ENCODE measurements at regions not wholly inside any gene's neighbourhood (a gene's known extent, or its start where the extent isn't known, plus 50 kb on each side); places are given as distances from the start of the nearest gene placed in this dataset.

GRCh38 chr16:62404842-62405611 is 368.8 kb upstream of the CDH8 start:
- no peaks in the 10 kb centered on the region for H3K4me1 ChIP-seq
- no peak for TF ChIP-seq CTCF (IDR thresholded peaks at IDR 0.05)
- no peak for ATAC-seq

GRCh38 chr16:62392698-62393097 is 356.5 kb upstream of the CDH8 start:
- no peaks in the 10 kb centered on the region for H3K9me3 ChIP-seq
- no peaks in the 10 kb centered on the region for H3K4me1 ChIP-seq
- H3K27me3 ChIP-seq, result no peaks in the 10 kb centered on the region
- H3K4me3 ChIP-seq, result no peak overlapping the region
- no peak for DNase-seq
- no peaks in the 10 kb centered on the region for H3K36me3 ChIP-seq
- intact Hi-C loops (cut with DNase I), result no loop called here
- H3K27ac ChIP-seq, result no peak overlapping the region
- no peak for TF ChIP-seq CTCF (IDR thresholded peaks at IDR 0.05)
- peak; percentile 28 for ATAC-seq

More at GRCh38 chr16:62404842-62405611, 368.8 kb upstream of the CDH8 start:
- no peak overlapping the region for H3K27ac ChIP-seq
- no peak for DNase-seq
- H3K27me3 ChIP-seq, result no peaks in the 10 kb centered on the region
- no peak overlapping the region for H3K4me3 ChIP-seq
- no peaks in the 10 kb centered on the region for H3K9me3 ChIP-seq
- no peaks in the 10 kb centered on the region for H3K36me3 ChIP-seq
- intact Hi-C loops (cut with DNase I), result no loop called here

GRCh38 chr16:62391940-62392339 is 355.7 kb upstream of the CDH8 start:
- no peak for TF ChIP-seq CTCF (IDR thresholded peaks at IDR 0.05)
- Histone ChIP-seq H3K4me3 (no peak overlapping the region), H3K4me1 (no peaks in the 10 kb centered on the region), H3K9me3 (no peaks in the 10 kb centered on the region), H3K27me3 (no peaks in the 10 kb centered on the region), H3K36me3 (no peaks in the 10 kb centered on the region), H3K27ac (no peak overlapping the region)
- intact Hi-C loops (cut with DNase I), result no loop called here
- ATAC-seq (no peak), DNase-seq (no peak)

GRCh38 chr16:62391134-62391533 is 354.9 kb upstream of the CDH8 start:
- no peak overlapping the region for H3K4me3 ChIP-seq
- H3K4me1 ChIP-seq, result no peaks in the 10 kb centered on the region
- no peak overlapping the region for H3K27ac ChIP-seq
- intact Hi-C loops (cut with DNase I), result no loop called here
- ATAC-seq (no peak), DNase-seq (no peak)
- no peaks in the 10 kb centered on the region for H3K36me3 ChIP-seq
- H3K9me3 ChIP-seq, result no peaks in the 10 kb centered on the region
- H3K27me3 ChIP-seq, result no peaks in the 10 kb centered on the region
- no peak for TF ChIP-seq CTCF (IDR thresholded peaks at IDR 0.05)

GRCh38 chr16:62390214-62390613 is 354.0 kb upstream of the CDH8 start:
- Histone ChIP-seq H3K9me3 (no peaks in the 10 kb centered on the region), H3K27ac (no peak overlapping the region), H3K4me3 (no peak overlapping the region), H3K36me3 (no peaks in the 10 kb centered on the region), H3K4me1 (no peaks in the 10 kb centered on the region), H3K27me3 (no peaks in the 10 kb centered on the region)
- ATAC-seq (no peak), DNase-seq (no peak)
- TF ChIP-seq CTCF (IDR thresholded peaks at IDR 0.05), result no peak
- intact Hi-C loops (cut with DNase I), result no loop called here

- DNase-seq, result no peak
- no peak for ATAC-seq
- no peaks in the 10 kb centered on the region for H3K9me3 ChIP-seq
- H3K4me3 ChIP-seq, result no peak overlapping the region
- no peak overlapping the region for H3K27ac ChIP-seq
- H3K4me1 ChIP-seq, result no peaks in the 10 kb centered on the region
- intact Hi-C loops (cut with DNase I), result no loop called here
- no peaks in the 10 kb centered on the region for H3K27me3 ChIP-seq
- TF ChIP-seq CTCF (IDR thresholded peaks at IDR 0.05), result no peak
- H3K36me3 ChIP-seq, result no peaks in the 10 kb centered on the region
These were observed 350.2 kb upstream of the CDH8 start for GRCh38 chr16:62386411-62386810.

Data from upper lobe of right lung (tissue), 1 donor.